Astrocyte of the spinal cord (primary cell): ENCODE measurements at regions not wholly inside any gene's neighbourhood (a gene's known extent, or its start where the extent isn't known, plus 50 kb on each side); places are given as distances from the start of the nearest gene placed in this dataset.

Experiments used
- DNase-seq: peaks from one replicate; pipeline ENCODE4 v3.0.0; 2011; ENCODE audit warnings: low read depth, low spot score
- H3K4me3 ChIP-seq: 2 replicates; pipeline ENCODE4 v1.5.1; 2011; ENCODE audit warnings: low read depth, mild to moderate bottlenecking, low read length, moderate library complexity
- CTCF ChIP-seq: IDR thresholded peaks from 2 replicates; pipeline ENCODE4 v1.5.1; 2012; ENCODE audit warnings: low read depth, mild to moderate bottlenecking, low read length, inconsistent platforms
- in situ Hi-C: cut with HindIII; loops from 2 replicates; pipeline ENCODE4 v1.10.0; 2017; ENCODE audit warnings: low sequenced_read_pairs

GRCh38 chr6:44561832-44562665 is 174.5 kb downstream of the CDC5L start:
- TF ChIP-seq CTCF = no peak
- no peak overlapping the region for H3K4me3 ChIP-seq
- in situ Hi-C loops = no loop called here
- no peak for DNase-seq

- TF ChIP-seq CTCF = no peak
- no peak overlapping the region for H3K4me3 ChIP-seq
- in situ Hi-C loops = no loop called here
- DNase-seq = peak; percentile 57
These were observed 175.9 kb downstream of the CDC5L start for GRCh38 chr6:44563397-44563796.

- in situ Hi-C loops = no loop called here
- no peak for DNase-seq
- TF ChIP-seq CTCF = no peak
- H3K4me3 ChIP-seq = no peak overlapping the region
These were observed 177.5 kb downstream of the CDC5L start for GRCh38 chr6:44564906-44565524.

GRCh38 chr6:44567406-44567805 is 179.9 kb downstream of the CDC5L start:
- no peak for TF ChIP-seq CTCF
- DNase-seq = no peak
- no peak overlapping the region for H3K4me3 ChIP-seq
- in situ Hi-C loops = no loop called here

- DNase-seq = no peak
- TF ChIP-seq CTCF = no peak
- in situ Hi-C loops = no loop called here
- H3K4me3 ChIP-seq = no peak overlapping the region
These were observed 181.6 kb downstream of the CDC5L start for GRCh38 chr6:44569131-44569530.

- in situ Hi-C loops = no loop called here
- no peak overlapping the region for H3K4me3 ChIP-seq
- DNase-seq = peak; percentile 61
- TF ChIP-seq CTCF = no peak
These were observed 182.5 kb downstream of the CDC5L start for GRCh38 chr6:44569931-44570385.
